ENCODE measurements at regions not wholly inside any gene's neighbourhood (a gene's known extent, or its start where the extent isn't known, plus 50 kb on each side); places are given as distances from the start of the nearest gene placed in this dataset.

GRCh38 chr4:20580907-20581306, 119.4 kb upstream of the PACRGL start:
- TF ChIP-seq CTCF (IDR thresholded peaks at IDR 0.05) (no peak), POLR2A (IDR thresholded peaks at IDR 0.05) (no peak)
